ENCODE measurements at regions not wholly inside any gene's neighbourhood (a gene's known extent, or its start where the extent isn't known, plus 50 kb on each side); places are given as distances from the start of the nearest gene placed in this dataset.
"Not testable (repeated sequence)": the region's sequence is repeated elsewhere in the genome, so short reads cannot be mapped to it uniquely, and the experiment has no call there.

DNA sequence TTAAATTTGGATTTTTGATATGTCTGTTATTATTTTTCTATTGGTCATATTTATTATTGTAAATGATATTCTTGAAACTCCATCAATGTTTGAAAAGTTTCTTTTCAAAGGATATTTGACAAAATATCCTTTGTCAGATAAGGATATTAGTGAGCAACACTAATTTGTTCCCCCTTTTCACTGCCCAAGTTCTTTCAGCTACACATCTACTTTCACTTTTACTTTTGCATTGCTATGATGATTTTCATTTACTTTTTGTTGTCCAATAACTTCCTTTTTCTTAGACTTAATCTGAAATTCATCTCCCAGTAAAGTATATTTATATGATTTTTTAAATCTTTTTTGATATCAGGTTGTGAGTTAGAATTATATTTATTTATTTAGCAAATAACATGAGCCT is 542.3 kb upstream of the ADGRL3 start:
- DNase-seq, result no peak
- no peaks in the 10 kb centered on the region for H3K4me1 ChIP-seq
- no peaks in the 10 kb centered on the region for H3K9me3 ChIP-seq
- no peaks in the 10 kb centered on the region for H3K36me3 ChIP-seq (ENCODE audit: low read depth, missing control alignments)
- TF ChIP-seq, protein P1, sequence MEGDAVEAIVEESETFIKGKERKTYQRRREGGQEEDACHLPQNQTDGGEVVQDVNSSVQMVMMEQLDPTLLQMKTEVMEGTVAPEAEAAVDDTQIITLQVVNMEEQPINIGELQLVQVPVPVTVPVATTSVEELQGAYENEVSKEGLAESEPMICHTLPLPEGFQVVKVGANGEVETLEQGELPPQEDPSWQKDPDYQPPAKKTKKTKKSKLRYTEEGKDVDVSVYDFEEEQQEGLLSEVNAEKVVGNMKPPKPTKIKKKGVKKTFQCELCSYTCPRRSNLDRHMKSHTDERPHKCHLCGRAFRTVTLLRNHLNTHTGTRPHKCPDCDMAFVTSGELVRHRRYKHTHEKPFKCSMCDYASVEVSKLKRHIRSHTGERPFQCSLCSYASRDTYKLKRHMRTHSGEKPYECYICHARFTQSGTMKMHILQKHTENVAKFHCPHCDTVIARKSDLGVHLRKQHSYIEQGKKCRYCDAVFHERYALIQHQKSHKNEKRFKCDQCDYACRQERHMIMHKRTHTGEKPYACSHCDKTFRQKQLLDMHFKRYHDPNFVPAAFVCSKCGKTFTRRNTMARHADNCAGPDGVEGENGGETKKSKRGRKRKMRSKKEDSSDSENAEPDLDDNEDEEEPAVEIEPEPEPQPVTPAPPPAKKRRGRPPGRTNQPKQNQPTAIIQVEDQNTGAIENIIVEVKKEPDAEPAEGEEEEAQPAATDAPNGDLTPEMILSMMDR (IDR thresholded peaks at IDR 0.05), result no peak
- no peak for TF ChIP-seq POLR2A (IDR thresholded peaks at IDR 0.05)
- H3K27me3 ChIP-seq, result no peaks in the 10 kb centered on the region
- H3K27ac ChIP-seq, result no peak overlapping the region
- intact Hi-C loops (cut with DNase I; ENCODE audit: low total_unique reads), result no loop called here
- H3K4me3 ChIP-seq, result no peak overlapping the region

DNA sequence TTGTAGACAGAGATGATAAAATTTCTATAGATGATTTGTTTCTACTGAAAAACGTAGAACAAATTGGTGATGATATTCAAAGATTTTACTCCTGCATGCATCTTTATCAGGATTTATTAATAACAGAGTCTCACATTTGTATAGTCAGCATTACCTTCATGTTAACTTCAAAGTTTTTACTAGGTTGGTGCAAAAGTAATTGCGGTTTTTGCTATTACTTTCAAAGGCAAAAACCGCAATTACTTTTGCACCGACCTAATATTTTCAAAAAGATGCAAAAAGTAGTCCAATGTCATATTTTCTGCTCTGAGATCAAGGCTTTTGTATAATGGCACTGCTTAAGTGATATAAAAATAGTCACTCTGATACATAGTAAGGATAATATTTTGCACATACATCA is 536.4 kb upstream of the ADGRL3 start:
- intact Hi-C loops (cut with DNase I; ENCODE audit: low total_unique reads), result no loop called here
- no peak overlapping the region for H3K4me3 ChIP-seq
- no peaks in the 10 kb centered on the region for H3K27me3 ChIP-seq
- TF ChIP-seq POLR2A (IDR thresholded peaks at IDR 0.05), result no peak
- TF ChIP-seq, protein P1 (IDR thresholded peaks at IDR 0.05), result no peak
- H3K9me3 ChIP-seq, result no peaks in the 10 kb centered on the region
- WGBS, 2 donors, result 85 to 94% methylated on average over 4 of the region's 4 CpGs
- no peak overlapping the region for H3K27ac ChIP-seq
- no peaks in the 10 kb centered on the region for H3K4me1 ChIP-seq
- DNase-seq, result no peak
- H3K36me3 ChIP-seq (ENCODE audit: low read depth, missing control alignments), result no peaks in the 10 kb centered on the region

- no peak for DNase-seq
- intact Hi-C loops (cut with DNase I; ENCODE audit: low total_unique reads), result no loop called here
- H3K36me3 ChIP-seq (ENCODE audit: low read depth, missing control alignments), result no peaks in the 10 kb centered on the region
- no peaks in the 10 kb centered on the region for H3K9me3 ChIP-seq
- H3K4me3 ChIP-seq, result no peak overlapping the region
- no peak for TF ChIP-seq POLR2A (IDR thresholded peaks at IDR 0.05)
- TF ChIP-seq, protein P1 (IDR thresholded peaks at IDR 0.05), result no peak
- no peak overlapping the region for H3K27ac ChIP-seq
- no peaks in the 10 kb centered on the region for H3K4me1 ChIP-seq
- 67 to 68% methylated on average over 1 of the region's 1 CpG for WGBS, 2 donors
- H3K27me3 ChIP-seq, result no peaks in the 10 kb centered on the region
Measured at GRCh38 chr4:60682901-60683300, 517.2 kb upstream of the ADGRL3 start.

- WGBS, 2 donors, result 88% methylated on average over 1 of the region's 1 CpG
- DNase-seq, result no peak
- TF ChIP-seq, protein P1 (IDR thresholded peaks at IDR 0.05), result no peak
- TF ChIP-seq POLR2A (IDR thresholded peaks at IDR 0.05), result no peak
Measured at GRCh38 chr4:60683357-60683756, 516.8 kb upstream of the ADGRL3 start.

DNA sequence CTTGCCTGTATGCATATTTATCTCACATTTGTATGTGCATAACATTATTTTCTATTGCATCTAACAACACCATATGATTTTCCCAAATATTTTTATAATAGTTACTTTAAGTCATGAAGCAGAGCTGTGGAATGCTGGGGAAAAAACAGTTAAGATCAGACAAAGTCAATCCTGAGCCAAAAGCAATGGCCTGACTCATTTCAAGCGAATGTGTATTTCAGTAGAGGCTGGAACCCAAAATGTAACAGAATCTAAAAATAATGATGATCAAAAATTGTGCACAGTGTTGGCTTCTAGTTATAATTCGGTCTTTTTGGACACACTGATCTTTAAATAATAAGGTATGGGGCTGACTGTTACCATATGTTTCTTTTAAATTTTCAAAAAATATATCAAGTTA is 516.2 kb upstream of the ADGRL3 start:
- intact Hi-C loops (cut with DNase I; ENCODE audit: low total_unique reads), result no loop called here
- Histone ChIP-seq H3K27ac (no peak overlapping the region), H3K9me3 (no peaks in the 10 kb centered on the region), H3K4me1 (no peaks in the 10 kb centered on the region), H3K36me3 (ENCODE audit: low read depth, missing control alignments) (no peaks in the 10 kb centered on the region), H3K27me3 (no peaks in the 10 kb centered on the region), H3K4me3 (no peak overlapping the region)
- no peak for DNase-seq
- no peak for TF ChIP-seq POLR2A (IDR thresholded peaks at IDR 0.05)
- TF ChIP-seq, protein P1 (IDR thresholded peaks at IDR 0.05), result no peak
- WGBS, 2 donors, result 56 to 65% methylated on average over 2 of the region's 2 CpGs

More at GRCh38 chr4:60683357-60683756, 516.8 kb upstream of the ADGRL3 start:
- intact Hi-C loops (cut with DNase I; ENCODE audit: low total_unique reads), result no loop called here
- Histone ChIP-seq H3K4me1 (no peaks in the 10 kb centered on the region), H3K9me3 (no peaks in the 10 kb centered on the region), H3K27me3 (no peaks in the 10 kb centered on the region), H3K36me3 (ENCODE audit: low read depth, missing control alignments) (no peaks in the 10 kb centered on the region), H3K27ac (no peak overlapping the region), H3K4me3 (no peak overlapping the region)

DNA sequence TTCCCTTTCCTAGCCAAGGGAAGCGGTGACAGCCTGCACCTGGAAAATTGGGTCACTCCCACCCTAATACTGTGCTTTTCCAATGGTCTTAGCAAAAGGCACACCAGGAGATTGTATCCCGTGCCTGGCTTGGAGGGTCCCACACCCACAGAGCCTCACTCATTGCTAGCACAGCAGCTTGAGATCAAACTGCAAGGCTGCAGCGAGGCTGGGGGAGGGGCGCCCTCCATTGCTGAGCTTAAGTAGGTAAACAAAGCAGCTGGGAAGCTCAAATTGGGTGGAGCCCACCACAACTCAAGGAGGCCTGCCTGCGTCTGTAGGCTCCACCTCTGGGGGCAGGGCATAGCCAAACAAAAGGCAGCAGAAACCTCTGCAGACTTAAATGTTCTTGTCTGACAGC is 504.1 kb upstream of the ADGRL3 start:
- H3K4me3 ChIP-seq; H3K27ac ChIP-seq; intact Hi-C loops (cut with DNase I; ENCODE audit: low total_unique reads); H3K4me1 ChIP-seq; DNase-seq; H3K36me3 ChIP-seq (ENCODE audit: low read depth, missing control alignments); H3K27me3 ChIP-seq; H3K9me3 ChIP-seq: not testable (repeated sequence)
- WGBS, 2 donors, result 81 to 93% methylated on average over 3 to 5 of the region's 5 CpGs

Data from testis (tissue), 2 donors.